ENCODE measurements at regions not wholly inside any gene's neighbourhood (a gene's known extent, or its start where the extent isn't known, plus 50 kb on each side); places are given as distances from the start of the nearest gene placed in this dataset.

DNA sequence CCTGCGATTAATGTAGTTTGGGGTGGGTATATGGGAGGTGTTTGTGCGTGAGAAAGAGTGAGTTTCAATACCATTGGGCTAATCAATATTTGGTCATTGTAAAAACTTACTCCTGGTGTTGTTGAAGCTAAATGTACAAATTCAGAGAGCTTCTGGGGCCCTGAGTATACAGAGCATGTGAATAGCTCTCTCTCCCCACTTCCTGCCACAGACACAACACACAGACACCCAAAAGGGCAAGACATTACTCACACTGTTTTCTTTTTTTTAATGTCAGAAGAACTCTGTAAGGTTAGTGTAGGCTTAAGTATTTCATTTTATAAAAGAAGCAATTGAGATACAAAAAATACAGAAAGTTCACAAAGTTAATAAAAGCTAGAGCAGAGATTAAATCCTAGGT lies 151.3 kb upstream of the KCNIP4 start:
- no peak for TF ChIP-seq USF2 (IDR thresholded peaks at IDR 0.05; ENCODE audit: borderline replicate concordance, low read depth, low read length)
- TF ChIP-seq, protein P1, sequence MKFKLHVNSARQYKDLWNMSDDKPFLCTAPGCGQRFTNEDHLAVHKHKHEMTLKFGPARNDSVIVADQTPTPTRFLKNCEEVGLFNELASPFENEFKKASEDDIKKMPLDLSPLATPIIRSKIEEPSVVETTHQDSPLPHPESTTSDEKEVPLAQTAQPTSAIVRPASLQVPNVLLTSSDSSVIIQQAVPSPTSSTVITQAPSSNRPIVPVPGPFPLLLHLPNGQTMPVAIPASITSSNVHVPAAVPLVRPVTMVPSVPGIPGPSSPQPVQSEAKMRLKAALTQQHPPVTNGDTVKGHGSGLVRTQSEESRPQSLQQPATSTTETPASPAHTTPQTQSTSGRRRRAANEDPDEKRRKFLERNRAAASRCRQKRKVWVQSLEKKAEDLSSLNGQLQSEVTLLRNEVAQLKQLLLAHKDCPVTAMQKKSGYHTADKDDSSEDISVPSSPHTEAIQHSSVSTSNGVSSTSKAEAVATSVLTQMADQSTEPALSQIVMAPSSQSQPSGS (IDR thresholded peaks at IDR 0.05; ENCODE audit: low read length) = no peak
- no peak for TF ChIP-seq YY1 (IDR thresholded peaks at IDR 0.05; ENCODE audit: low read depth, low read length)
- TF ChIP-seq RAD21 (IDR thresholded peaks at IDR 0.05; ENCODE audit: insufficient read depth, low read depth, low read length) = no peak
- no peak for TF ChIP-seq SIN3A (IDR thresholded peaks at IDR 0.05; ENCODE audit: low read depth, low read length)
